ELR (cell line): ENCODE measurements at regions not wholly inside any gene's neighbourhood (a gene's known extent, or its start where the extent isn't known, plus 50 kb on each side); places are given as distances from the start of the nearest gene placed in this dataset.

Experiments
- DNase-seq: peaks from one replicate; pipeline ENCODE4 v3.0.0-alpha.2; 2015; ENCODE audit warnings: low read depth

DNA sequence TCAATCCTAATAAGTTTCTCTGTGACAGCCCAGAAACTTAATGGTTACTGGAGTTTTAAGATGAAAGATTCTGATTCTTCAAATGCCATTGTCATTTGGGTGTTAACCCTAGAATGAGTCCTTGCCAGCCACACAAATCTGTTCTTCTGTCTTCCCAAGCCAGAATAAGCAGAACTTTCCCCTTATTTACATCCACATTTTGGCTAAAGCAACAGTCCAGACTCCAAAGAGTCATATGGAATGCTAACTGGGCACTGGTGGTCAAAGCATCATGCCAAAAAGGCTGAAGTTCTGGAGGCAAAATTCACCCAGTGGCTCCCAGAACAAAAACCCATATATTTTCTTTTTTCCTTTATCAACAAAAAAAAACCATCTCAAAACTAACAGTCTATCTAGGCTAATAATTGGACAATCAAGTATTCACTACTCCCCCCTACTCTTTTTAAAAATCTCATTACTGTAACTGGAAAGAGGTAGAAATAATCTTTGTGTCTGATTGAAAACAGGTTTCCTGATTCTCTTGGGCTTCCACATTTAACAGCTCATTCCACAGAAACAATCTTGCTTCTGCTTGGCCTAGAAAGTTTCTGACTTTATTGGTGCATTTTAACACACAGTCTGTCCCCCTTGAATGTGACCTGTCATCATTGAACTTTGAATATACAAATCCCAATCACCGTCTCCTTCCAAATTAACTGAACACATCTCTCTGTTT, 89.6 kb upstream of the SETBP1 start:
- no peak for DNase-seq

DNA sequence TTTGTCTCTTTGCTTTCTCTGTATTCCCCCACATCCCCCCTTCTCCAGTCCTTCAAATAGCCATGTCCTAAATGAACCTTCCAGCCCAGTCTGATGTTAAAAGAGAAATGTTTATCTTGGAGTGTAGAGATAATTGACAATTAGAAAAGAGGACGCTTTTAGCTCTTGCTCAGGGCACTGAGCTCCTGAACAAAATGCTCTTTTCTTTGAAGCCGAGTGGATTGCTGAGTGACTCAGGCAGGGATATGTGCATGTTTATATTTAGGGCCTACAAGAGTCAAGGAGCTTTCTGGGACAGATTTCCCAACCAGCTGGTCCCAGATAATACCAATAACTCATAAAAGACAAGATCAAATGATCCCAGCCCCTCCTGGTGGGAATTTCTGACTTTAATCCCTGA, 88.0 kb upstream of the SETBP1 start:
- DNase-seq, result peak; percentile 43

DNA sequence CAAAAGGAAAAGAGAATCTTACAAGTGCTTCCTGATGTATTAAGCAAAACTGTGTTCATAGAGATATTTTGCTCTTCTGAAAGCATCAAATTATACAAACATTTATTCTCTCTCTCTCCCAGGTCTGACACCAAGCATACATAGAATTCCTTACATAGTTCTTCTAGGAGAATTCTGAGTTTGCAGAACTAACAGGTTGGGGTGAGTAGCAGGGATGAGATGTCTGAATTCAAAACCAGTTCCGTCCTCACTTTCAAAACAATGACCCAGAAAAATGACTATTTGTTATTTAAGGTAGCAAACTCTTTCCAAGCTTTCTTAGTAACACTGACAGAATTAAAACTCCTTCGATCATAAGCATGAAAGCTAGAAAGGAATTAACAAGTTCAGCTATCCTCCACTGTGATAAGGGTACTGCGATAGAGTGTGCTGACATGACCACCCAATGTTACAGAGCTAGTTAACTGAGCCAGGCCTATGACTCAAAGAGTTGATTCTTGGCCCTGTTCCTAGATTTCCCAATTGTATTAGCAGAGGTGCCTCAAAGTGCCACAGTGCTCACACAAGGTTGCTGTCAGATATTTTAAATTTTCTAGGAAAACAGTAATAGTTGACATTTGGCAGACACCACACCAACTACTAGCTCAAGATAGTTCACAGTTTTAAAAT, 85.8 kb upstream of the SETBP1 start:
- DNase-seq, result peak; percentile 58

DNA sequence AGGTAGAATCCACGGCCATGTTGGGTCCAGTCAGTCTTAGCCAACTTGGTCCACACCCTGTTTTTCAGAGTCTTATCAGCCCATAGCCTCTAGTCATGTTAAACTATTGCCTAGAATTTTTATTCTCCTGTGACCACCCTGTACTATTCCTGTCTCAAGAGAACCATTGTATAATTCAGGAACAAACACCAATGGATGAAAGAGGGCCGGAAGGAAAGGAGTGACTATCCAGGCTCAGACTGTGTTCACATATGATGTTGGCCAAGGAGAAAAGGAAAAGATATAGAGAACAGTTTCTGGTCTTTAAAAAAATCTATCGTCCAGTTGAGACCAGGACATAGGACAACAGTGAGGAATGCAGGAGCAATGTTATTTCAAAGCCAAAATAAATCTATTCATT, 82.9 kb upstream of the SETBP1 start:
- no peak for DNase-seq

DNA sequence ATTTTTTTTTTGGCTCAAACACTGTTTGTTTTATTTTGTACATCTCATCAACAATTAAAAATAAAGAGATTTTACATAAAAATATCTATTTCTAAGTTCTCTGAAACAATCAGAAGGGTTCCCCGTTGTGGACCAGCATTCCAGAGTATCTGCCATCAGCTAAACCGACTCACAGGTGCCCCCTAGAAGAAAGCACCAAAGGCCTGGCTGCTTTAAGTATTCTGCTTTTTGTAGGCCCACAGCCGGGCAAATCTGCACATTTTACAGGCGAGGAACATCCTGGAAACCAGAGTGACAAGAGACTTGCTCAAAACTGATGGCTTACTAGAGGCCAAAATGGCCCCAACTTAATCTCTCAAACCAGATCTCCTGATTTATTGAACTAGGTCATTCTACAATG, 82.2 kb upstream of the SETBP1 start:
- DNase-seq, result no peak

DNA sequence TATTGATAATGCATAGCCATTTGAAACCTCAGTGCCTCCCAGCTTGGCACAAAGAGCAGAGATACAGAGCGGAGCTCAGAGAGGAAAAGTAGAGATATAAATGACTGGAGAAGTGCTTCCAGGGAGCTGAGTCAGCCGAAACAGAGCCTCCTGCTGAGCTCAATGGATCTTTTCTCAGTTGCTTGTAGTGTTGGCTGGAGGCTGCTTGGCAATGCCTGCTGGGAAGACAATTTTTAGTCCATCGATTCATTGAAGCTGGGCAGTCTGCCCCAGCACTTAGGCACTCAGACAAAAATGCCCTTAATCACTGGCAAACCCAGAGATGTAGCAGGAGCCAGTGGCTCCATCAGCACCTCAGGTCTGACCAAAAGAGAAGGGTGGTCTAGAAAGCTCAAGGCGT, 81.3 kb upstream of the SETBP1 start:
- no peak for DNase-seq

DNA sequence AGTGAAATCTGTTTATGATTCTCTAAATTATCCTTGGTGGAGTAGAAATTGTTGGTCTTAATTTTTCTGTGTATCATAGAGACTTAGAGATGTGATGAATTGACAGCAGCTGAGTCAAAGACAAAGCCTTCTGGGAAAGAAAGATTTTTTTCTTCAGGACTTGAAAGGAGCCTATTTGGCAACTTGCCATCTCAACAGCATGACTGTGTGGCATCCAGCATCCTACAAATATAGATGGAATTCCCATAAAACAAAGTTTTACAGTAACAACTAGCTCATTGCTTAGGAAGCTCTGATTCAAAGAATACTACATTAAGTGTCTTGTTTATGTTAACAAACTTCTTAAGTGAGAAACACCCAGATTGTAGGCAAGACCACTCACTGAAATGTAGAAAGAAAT, 79.2 kb upstream of the SETBP1 start:
- DNase-seq, result peak; percentile 79

DNA sequence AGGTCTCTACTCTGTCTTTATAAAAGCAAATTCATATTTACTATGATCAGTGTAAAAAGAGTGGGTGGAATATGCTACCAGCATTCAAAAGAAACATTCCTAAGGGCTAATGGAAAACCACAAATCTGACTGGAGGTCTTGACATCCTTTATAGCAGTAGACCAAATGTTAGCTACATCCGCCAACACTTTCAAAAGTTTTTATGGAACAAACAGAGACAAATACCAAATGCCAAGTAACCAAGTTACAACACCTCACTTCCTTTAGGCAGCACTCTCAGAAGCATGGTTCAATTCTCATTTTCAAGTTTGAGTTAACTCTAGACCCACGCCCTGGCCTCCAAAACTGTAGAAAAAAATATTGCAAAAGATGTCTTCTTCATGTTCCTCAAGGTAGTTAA, 78.3 kb upstream of the SETBP1 start:
- peak; percentile 58 for DNase-seq

DNA sequence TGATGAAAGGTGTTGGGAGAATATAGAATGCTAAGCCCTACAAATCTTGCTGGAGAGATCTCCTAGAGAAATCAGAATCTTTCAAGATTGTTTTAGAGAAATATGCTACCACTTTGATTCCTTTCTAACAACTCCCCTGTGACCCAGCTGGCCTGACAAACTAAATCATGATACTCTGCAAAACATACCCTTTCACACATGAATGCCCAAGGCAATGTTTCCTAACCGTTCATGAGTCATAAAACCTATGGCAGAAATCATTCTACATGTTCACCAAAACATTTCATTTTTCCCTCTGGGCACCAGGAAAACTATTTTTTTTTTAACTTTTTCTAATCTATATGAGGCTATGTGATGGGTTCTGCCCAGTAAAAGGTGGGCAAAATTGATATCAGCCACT, 77.8 kb upstream of the SETBP1 start:
- DNase-seq, result peak; percentile 69

DNA sequence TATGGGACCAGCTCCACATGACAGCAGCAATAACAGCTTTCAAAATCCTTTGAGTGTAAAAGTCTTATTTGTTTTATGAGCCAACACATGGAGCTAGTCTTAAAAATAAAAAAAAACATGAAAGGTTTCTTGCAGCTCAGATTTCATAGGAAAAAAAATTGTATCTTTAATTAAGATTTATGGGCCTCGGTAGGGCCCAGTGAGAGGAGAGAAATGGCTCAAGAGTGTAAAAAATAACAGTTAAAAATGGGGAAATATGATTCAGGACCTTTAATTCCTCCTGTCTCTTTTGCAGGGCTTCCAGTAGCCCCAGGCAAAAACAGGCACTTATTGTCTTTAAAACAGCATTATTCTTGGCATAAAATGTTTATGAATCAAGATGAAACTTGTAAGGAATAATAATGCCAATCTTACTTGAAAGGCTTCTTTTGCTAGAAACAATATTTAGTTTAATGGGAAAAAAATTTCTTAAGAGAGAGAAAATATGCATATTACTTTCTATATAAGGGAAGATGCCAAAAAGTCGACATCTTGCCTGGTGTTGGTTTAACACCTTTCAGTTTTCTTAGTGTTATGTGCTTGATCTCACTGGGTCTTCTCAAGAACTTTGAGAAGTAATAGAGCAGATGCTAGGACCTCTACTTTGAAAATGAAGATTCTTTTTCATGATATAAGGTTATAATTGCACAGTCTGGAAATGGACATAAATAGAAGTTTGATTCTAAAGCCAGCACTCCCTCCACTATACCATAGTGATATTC, 71.3 kb upstream of the SETBP1 start:
- DNase-seq, result no peak

DNA sequence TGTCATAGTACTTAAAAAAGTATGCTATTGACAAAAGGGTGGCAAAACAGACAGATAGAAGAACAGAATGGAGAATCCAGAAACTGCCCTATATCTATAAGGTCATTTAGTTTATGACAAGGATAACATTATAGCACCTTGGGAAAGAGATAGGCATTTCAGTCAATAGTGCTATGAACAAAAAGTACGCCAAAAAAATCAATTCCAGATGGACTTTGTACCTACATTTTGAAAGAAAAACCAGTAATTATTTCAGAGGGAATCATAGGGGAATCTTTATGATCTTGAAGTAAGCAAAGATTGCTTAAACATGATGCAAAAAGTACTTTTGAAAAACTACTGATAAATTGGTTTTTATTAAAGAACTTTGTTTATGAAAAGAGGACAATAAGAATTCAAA, 59.9 kb upstream of the SETBP1 start:
- no peak for DNase-seq

DNA sequence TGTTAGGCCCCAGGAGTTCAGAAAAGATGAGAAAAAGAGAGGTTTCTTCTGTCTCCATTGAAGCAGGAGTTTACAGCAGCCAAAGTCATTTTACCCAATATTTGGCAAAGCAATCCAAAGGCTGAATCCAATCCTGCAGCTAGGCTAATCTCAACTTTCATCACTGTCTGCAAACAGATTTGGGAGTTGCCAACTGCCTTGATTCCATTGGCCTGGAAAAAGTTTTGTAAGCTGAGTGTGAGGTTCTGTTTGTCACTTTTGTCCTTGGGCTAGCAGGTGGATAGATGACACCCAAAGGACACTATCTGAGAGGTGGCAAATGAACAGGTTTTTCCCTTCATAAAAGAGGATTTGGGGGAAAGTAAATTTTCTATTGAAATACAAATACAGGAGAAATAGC, 56.6 kb upstream of the SETBP1 start:
- DNase-seq, result no peak

DNA sequence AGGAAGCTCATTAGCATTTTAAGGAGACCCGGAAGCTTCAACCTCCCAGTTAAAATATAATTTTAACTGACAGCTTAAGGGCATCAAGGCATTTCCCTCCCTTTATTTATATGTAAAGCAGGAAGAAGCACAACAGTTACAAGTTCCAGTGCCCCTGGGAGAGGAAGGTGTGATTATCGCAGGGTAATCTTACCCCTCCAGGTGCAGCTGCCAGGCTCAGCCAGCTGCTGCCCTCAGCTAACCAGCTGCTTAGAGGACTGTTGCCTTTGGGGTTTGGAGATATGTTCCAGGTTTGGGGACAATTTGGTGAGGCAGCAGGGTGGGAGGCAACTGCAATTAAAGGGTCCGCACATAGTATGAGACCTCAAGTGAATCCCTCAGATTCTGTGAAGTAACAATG, 55.3 kb upstream of the SETBP1 start:
- no peak for DNase-seq

DNA sequence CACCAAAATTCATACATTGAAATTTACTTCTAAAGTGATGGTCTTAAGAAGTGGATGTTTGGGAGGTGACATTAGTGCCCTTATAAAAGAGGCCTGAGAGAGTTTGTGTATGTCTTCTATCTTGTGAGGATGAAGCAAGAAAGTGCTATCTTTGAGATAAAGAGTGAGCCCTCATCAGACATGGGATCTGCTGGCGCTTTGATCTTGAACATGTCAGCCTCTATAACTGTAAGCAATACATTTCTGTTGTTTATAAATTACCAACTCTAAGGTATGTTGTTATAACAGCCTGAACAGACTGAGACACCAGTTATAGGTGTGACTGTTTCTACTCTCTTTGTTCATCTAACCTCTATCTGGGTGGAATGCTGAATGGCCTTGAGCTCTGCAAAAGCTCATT, 54.5 kb upstream of the SETBP1 start:
- DNase-seq, result no peak

DNA sequence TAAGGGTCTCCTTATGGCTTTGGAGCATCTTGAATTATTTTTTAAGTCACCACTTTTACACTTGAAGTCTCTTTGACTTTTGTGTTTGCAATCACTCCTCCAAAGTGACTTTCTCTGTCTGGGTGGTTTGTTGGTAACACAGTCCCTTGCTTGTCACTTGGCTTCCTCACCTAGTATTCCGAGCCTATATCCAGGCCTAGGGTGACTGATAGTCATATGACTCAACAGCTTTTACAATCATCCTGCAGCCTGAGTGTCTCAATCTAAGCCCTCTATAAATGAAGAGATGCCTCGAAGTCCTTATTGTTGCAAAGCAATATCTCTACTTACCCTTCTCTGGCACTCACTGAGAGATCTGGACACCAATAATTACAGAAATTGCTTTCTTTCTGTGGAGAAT, 53.9 kb upstream of the SETBP1 start:
- DNase-seq, result peak; percentile 11

DNA sequence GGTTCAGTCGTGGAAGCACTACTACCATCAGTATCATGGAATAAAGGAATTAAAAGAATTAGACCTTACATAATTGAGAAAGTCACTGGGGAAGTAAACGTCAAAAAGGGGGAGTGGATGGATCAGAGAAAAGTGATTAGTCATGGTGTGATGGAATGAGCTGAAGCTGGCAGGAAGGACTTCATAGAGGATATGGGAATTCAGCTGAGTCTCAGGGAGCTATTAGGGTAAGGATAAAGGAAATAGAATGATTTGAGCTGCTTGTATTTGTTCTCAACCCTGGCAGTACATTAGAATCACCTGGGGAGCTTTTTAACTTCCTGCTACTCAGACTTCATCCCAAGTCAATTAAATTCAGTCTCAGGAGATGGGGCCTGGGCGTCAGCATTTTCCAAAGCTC, 53.4 kb upstream of the SETBP1 start:
- DNase-seq, result peak; percentile 41

DNA sequence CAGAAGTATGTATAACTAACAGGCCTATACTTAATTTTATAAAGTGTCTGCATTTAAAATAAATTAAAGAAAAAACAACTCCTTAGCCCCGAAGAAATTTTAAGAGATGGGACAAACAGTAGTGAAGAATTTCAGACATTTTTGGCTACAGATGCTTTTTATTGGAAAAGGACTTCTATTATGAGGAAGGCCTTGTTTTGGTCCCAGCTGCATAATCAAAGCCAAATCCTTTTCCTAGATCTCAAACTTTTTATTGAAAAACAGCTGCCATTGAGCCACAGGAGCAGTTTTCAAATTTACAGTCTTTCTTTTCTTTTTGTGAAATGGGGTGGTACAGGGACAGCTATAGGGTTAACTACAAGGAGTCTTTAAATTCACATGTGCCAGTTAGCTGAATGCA, 51.3 kb upstream of the SETBP1 start:
- DNase-seq, result no peak

DNA sequence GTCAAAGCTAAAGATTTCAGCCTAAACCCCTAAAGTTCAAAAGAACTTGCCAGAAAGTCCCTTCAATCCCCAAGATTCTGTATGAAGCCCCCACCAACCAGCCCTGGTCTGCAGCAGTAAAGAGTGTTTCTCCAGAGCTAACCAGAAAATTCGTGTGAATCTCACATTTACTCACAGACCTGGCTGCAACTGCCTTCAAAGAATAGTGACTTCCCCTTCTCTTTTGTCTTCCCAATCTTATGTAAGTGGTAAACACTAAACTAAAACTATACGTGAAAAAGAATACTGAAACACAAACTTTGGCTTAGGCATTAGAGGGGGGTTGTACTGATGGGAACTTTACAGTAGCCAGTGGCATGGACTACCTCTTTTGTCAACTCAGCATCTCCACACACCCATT, 50.6 kb upstream of the SETBP1 start:
- DNase-seq, result no peak
